ENCODE measurements at regions not wholly inside any gene's neighbourhood (a gene's known extent, or its start where the extent isn't known, plus 50 kb on each side); places are given as distances from the start of the nearest gene placed in this dataset.

- Histone ChIP-seq H3K4ac (replicated peaks; ENCODE audit: insufficient read length, low read depth, low read length) (no peak overlapping the region), H3K9me3 (ENCODE audit: insufficient read depth in 2 of 2, low read depth in 1 of 2, low read length in 1 of 2) (no peaks in the 10 kb centered on the region), H4K20me1 (replicated peaks in 1 of 2; ENCODE audit: control insufficient read depth in 1 of 2, insufficient read depth in 2 of 2, low read length in 2 of 2) (no peaks in the 10 kb centered on the region), H2BK5ac (ENCODE audit: low read depth, low read length) (no peak overlapping the region), H3K23me2 (ENCODE audit: low read depth, low read length) (no peaks in the 10 kb centered on the region), H3K36me3 (ENCODE audit: control insufficient read depth in 2 of 4, insufficient read depth in 4 of 4, low read length in 3 of 4) (no peaks in the 10 kb centered on the region), H3K27me3 (replicated peaks in 1 of 4; ENCODE audit: control insufficient read depth in 3 of 4, extremely low read depth in 1 of 4, insufficient read depth in 3 of 4, low read length in 3 of 4) (no peaks in the 10 kb centered on the region), H2BK120ac (replicated peaks; ENCODE audit: low read depth, low read length) (no peak overlapping the region), H4K91ac (replicated peaks; ENCODE audit: insufficient read length, low read length) (no peak overlapping the region), H2BK20ac (ENCODE audit: low read length) (no peak overlapping the region), H3K18ac (ENCODE audit: extremely low read depth, low read length) (no peak overlapping the region), H3K56ac (replicated peaks; ENCODE audit: insufficient read length, low read depth, low read length) (no peak overlapping the region), H3K27ac (ENCODE audit: low read depth, low read length) (no peak overlapping the region), H3K9ac (replicated peaks in 1 of 4; ENCODE audit: extremely low read depth in 1 of 4, low read depth in 3 of 4, low read length in 3 of 4) (no peak overlapping the region), H4K8ac (ENCODE audit: extremely low read depth, insufficient read depth, low read length) (no peak overlapping the region), H3K4me2 (ENCODE audit: insufficient read depth in 1 of 2, low read depth in 2 of 2, low read length in 2 of 2) (no peak overlapping the region), H4K5ac (ENCODE audit: insufficient read length, low read depth, low read length) (no peak overlapping the region), H2AK5ac (ENCODE audit: low read depth, low read length) (no peak overlapping the region), H3K4me3 (ENCODE audit: extremely low read depth in 1 of 4, insufficient read depth in 2 of 4, low read depth in 3 of 4, low read length in 4 of 4) (no peak overlapping the region), H3K79me2 (ENCODE audit: control insufficient read depth in 1 of 2, insufficient read depth in 2 of 2, low read length in 2 of 2) (no peaks in the 10 kb centered on the region), H2BK15ac (ENCODE audit: low read length) (no peak overlapping the region), H3K79me1 (ENCODE audit: low read depth, low read length) (no peaks in the 10 kb centered on the region), H2BK12ac (ENCODE audit: low read depth, low read length) (no peak overlapping the region), H2AFZ (ENCODE audit: low read length) (no peak overlapping the region), H3K14ac (ENCODE audit: insufficient read length) (no peak overlapping the region), H3K23ac (ENCODE audit: insufficient read length) (no peak overlapping the region), H3K4me1 (replicated peaks in 1 of 4; ENCODE audit: control insufficient read depth in 3 of 4, insufficient read depth in 4 of 4, low read length in 3 of 4) (peaks cover 0 to 3% (median 3%) of the 10 kb centered on the region in 4 experiments; a peak in 4 of 7 replicates)
- POLR2A ChIA-PET (ENCODE audit: partially characterized antibody), result no interaction called here
- DNase-seq (ENCODE audit: low read depth in 1 of 2, low spot score in 2 of 2) (no peak), FAIRE-seq (no peak)
- CTCF ChIA-PET (ENCODE audit: partially characterized antibody), result no interaction called here
- WGBS, 2 experiments (ENCODE audit: extremely low coverage in 1 of 2, insufficient coverage in 1 of 2, insufficient read length in 1 of 2, insufficient replicate concordance in 2 of 2, low coverage in 1 of 2, low lambda C conversion rate in 2 of 2, missing lambda C conversion rate in 1 of 2), result 92% methylated on average over 2 of the region's 2 CpGs; no CpG with 5 or more reads in 1 of the 2 experiments
- TF ChIP-seq, protein P1, sequence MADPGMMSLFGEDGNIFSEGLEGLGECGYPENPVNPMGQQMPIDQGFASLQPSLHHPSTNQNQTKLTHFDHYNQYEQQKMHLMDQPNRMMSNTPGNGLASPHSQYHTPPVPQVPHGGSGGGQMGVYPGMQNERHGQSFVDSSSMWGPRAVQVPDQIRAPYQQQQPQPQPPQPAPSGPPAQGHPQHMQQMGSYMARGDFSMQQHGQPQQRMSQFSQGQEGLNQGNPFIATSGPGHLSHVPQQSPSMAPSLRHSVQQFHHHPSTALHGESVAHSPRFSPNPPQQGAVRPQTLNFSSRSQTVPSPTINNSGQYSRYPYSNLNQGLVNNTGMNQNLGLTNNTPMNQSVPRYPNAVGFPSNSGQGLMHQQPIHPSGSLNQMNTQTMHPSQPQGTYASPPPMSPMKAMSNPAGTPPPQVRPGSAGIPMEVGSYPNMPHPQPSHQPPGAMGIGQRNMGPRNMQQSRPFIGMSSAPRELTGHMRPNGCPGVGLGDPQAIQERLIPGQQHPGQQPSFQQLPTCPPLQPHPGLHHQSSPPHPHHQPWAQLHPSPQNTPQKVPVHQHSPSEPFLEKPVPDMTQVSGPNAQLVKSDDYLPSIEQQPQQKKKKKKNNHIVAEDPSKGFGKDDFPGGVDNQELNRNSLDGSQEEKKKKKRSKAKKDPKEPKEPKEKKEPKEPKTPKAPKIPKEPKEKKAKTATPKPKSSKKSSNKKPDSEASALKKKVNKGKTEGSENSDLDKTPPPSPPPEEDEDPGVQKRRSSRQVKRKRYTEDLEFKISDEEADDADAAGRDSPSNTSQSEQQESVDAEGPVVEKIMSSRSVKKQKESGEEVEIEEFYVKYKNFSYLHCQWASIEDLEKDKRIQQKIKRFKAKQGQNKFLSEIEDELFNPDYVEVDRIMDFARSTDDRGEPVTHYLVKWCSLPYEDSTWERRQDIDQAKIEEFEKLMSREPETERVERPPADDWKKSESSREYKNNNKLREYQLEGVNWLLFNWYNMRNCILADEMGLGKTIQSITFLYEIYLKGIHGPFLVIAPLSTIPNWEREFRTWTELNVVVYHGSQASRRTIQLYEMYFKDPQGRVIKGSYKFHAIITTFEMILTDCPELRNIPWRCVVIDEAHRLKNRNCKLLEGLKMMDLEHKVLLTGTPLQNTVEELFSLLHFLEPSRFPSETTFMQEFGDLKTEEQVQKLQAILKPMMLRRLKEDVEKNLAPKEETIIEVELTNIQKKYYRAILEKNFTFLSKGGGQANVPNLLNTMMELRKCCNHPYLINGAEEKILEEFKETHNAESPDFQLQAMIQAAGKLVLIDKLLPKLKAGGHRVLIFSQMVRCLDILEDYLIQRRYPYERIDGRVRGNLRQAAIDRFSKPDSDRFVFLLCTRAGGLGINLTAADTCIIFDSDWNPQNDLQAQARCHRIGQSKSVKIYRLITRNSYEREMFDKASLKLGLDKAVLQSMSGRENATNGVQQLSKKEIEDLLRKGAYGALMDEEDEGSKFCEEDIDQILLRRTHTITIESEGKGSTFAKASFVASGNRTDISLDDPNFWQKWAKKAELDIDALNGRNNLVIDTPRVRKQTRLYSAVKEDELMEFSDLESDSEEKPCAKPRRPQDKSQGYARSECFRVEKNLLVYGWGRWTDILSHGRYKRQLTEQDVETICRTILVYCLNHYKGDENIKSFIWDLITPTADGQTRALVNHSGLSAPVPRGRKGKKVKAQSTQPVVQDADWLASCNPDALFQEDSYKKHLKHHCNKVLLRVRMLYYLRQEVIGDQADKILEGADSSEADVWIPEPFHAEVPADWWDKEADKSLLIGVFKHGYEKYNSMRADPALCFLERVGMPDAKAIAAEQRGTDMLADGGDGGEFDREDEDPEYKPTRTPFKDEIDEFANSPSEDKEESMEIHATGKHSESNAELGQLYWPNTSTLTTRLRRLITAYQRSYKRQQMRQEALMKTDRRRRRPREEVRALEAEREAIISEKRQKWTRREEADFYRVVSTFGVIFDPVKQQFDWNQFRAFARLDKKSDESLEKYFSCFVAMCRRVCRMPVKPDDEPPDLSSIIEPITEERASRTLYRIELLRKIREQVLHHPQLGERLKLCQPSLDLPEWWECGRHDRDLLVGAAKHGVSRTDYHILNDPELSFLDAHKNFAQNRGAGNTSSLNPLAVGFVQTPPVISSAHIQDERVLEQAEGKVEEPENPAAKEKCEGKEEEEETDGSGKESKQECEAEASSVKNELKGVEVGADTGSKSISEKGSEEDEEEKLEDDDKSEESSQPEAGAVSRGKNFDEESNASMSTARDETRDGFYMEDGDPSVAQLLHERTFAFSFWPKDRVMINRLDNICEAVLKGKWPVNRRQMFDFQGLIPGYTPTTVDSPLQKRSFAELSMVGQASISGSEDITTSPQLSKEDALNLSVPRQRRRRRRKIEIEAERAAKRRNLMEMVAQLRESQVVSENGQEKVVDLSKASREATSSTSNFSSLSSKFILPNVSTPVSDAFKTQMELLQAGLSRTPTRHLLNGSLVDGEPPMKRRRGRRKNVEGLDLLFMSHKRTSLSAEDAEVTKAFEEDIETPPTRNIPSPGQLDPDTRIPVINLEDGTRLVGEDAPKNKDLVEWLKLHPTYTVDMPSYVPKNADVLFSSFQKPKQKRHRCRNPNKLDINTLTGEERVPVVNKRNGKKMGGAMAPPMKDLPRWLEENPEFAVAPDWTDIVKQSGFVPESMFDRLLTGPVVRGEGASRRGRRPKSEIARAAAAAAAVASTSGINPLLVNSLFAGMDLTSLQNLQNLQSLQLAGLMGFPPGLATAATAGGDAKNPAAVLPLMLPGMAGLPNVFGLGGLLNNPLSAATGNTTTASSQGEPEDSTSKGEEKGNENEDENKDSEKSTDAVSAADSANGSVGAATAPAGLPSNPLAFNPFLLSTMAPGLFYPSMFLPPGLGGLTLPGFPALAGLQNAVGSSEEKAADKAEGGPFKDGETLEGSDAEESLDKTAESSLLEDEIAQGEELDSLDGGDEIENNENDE (IDR thresholded peaks at IDR 0.05; ENCODE audit: insufficient replicate concordance, low read length), result no peak
These were observed 59.1 kb downstream of the PLK2 start for GRCh38 chr5:58400737-58401136.

Data from H1 (cell line).